ENCODE measurements at regions not wholly inside any gene's neighbourhood (a gene's known extent, or its start where the extent isn't known, plus 50 kb on each side); places are given as distances from the start of the nearest gene placed in this dataset.

DNA sequence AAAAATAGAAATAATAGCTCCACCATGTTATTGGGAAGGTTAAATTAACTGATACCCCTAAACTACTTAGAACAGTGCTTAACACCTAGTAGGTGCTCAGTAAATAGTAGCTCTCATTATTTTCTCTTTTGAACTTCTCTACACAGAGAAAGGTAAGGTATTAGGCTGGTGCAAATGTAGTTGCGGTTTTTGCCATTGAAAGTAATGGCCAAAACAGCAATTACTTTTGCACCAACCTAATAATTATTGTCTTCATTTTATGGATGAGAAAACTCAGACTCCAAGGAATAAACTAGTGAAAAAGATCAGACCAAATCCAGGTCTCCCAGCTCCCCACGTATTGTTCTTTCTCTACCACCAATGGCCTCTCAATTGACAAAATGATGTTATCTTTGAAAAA is 157.2 kb upstream of the TMPO start:
- H3K4me1 ChIP-seq (ENCODE audit: control insufficient read depth, insufficient read depth, low read length), result no peaks in the 10 kb centered on the region
- H3K27ac ChIP-seq (ENCODE audit: low read depth, low read length), result no peak overlapping the region
- H3K4me3 ChIP-seq (ENCODE audit: low read depth, low read length), result no peak overlapping the region
- no peaks in the 10 kb centered on the region for H3K9me3 ChIP-seq (ENCODE audit: control insufficient read depth, insufficient read depth, low read length)
- H3K27me3 ChIP-seq (ENCODE audit: control insufficient read depth, insufficient read depth, low read length), result no peaks in the 10 kb centered on the region
- H3K36me3 ChIP-seq (ENCODE audit: control insufficient read depth, insufficient read depth, low read length), result no peaks in the 10 kb centered on the region
- H3K9ac ChIP-seq (ENCODE audit: low read depth, low read length), result no peak overlapping the region

DNA sequence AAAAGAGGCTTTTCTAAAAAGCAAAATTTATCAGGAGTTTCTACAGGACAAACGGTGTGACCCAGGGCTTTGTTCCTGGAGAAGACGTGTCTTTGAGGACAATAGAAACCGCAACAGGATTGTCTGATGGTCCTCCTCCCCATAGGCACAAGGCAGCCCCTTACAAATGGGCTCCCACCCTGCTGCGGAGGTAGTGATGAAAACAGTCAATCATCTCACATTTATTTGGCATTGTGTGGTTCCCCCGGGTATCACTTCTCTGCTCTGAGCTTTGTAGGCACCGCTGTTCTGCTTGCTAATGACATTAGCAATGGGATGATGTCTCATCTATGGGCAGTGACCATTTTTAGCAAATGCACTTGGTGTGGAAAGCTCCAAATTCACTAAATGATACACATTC is 155.5 kb upstream of the TMPO start:
- Histone ChIP-seq H3K9ac (ENCODE audit: low read depth, low read length) (no peak overlapping the region), H3K4me1 (ENCODE audit: control insufficient read depth, insufficient read depth, low read length) (no peaks in the 10 kb centered on the region), H3K4me3 (ENCODE audit: low read depth, low read length) (no peak overlapping the region), H3K27ac (ENCODE audit: low read depth, low read length) (no peak overlapping the region), H3K36me3 (ENCODE audit: control insufficient read depth, insufficient read depth, low read length) (no peaks in the 10 kb centered on the region), H3K9me3 (ENCODE audit: control insufficient read depth, insufficient read depth, low read length) (no peaks in the 10 kb centered on the region), H3K27me3 (ENCODE audit: control insufficient read depth, insufficient read depth, low read length) (no peaks in the 10 kb centered on the region)

DNA sequence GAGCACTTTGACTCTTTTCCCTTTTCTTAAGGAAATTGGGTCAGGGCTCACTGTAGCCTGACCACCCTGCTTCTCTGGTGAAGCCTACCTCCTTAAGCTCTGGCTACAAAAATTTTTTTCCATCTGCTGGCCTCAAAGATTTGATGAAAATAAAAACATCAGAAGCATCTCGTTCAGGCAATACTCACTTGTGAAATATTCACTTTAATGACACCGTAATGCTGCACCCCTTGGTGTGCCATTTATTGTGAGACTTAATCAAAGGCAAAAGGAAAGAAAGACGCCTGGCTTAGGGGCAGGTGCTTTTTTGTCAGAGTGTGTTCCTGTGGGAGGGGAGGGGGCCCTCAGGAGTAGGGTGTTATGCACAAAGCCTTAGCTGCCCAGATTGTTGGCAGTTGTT is 155.0 kb upstream of the TMPO start:
- H3K27ac ChIP-seq (ENCODE audit: low read depth, low read length), result no peak overlapping the region

DNA sequence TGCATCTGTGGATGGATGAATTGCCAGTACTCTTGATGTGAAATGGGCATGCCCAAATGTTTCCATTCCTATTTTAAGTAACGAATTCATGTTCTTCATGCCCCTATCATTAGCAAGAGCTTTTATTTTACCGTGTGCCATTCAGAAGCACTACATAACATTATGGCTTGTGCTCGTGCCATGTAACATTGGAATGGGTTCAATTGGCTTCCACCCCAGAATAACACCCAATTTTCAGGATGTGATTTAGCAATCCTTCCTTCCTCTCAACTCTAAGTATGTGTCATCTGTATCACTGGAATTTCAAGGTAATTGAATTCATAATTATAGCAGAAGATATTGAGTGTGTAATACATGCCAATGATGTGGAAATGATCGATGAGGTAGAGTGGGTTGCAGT is 145.8 kb upstream of the TMPO start:
- no peaks in the 10 kb centered on the region for H3K27me3 ChIP-seq (ENCODE audit: control insufficient read depth, insufficient read depth, low read length)
- H3K4me3 ChIP-seq (ENCODE audit: low read depth, low read length), result no peak overlapping the region
- H3K4me1 ChIP-seq (ENCODE audit: control insufficient read depth, insufficient read depth, low read length), result peaks cover 7% of the 10 kb centered on the region; the same call in 1 of the 2 replicates
- H3K27ac ChIP-seq (ENCODE audit: low read depth, low read length), result no peak overlapping the region
- no peaks in the 10 kb centered on the region for H3K9me3 ChIP-seq (ENCODE audit: control insufficient read depth, insufficient read depth, low read length)
- H3K9ac ChIP-seq (ENCODE audit: low read depth, low read length), result no peak overlapping the region
- H3K36me3 ChIP-seq (ENCODE audit: control insufficient read depth, insufficient read depth, low read length), result no peaks in the 10 kb centered on the region

More for the DNA sequence above, 155.0 kb upstream of the TMPO start:
- Histone ChIP-seq H3K9ac (ENCODE audit: low read depth, low read length) (no peak overlapping the region), H3K36me3 (ENCODE audit: control insufficient read depth, insufficient read depth, low read length) (no peaks in the 10 kb centered on the region), H3K27me3 (ENCODE audit: control insufficient read depth, insufficient read depth, low read length) (no peaks in the 10 kb centered on the region), H3K9me3 (ENCODE audit: control insufficient read depth, insufficient read depth, low read length) (no peaks in the 10 kb centered on the region), H3K4me1 (ENCODE audit: control insufficient read depth, insufficient read depth, low read length) (no peaks in the 10 kb centered on the region), H3K4me3 (ENCODE audit: low read depth, low read length) (no peak overlapping the region)

DNA sequence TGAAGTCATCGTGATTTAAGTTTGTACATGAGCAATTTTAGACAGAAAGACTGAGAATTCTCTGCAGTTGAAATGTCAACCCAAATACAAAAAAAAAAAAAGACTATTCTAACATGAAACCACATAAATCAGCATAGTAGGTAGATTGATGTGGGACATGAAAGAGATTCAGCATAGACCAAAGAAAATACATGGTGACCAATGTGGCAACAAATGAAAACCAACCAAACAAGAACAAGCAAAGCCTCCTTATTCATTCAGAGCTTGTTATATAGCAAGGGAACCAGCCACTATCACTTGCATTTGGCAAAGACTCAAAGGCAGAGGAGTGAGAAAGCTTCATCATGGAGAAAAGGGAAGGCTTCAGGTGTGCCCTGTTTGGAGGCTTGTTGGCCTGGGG is 144.4 kb upstream of the TMPO start:
- H3K36me3 ChIP-seq (ENCODE audit: control insufficient read depth, insufficient read depth, low read length), result no peaks in the 10 kb centered on the region
- H3K27ac ChIP-seq (ENCODE audit: low read depth, low read length), result no peak overlapping the region
- H3K4me3 ChIP-seq (ENCODE audit: low read depth, low read length), result no peak overlapping the region
- no peak overlapping the region for H3K9ac ChIP-seq (ENCODE audit: low read depth, low read length)
- H3K4me1 ChIP-seq (ENCODE audit: control insufficient read depth, insufficient read depth, low read length), result peaks cover 7% of the 10 kb centered on the region; the same call in 1 of the 2 replicates
- H3K9me3 ChIP-seq (ENCODE audit: control insufficient read depth, insufficient read depth, low read length), result no peaks in the 10 kb centered on the region
- no peaks in the 10 kb centered on the region for H3K27me3 ChIP-seq (ENCODE audit: control insufficient read depth, insufficient read depth, low read length)

DNA sequence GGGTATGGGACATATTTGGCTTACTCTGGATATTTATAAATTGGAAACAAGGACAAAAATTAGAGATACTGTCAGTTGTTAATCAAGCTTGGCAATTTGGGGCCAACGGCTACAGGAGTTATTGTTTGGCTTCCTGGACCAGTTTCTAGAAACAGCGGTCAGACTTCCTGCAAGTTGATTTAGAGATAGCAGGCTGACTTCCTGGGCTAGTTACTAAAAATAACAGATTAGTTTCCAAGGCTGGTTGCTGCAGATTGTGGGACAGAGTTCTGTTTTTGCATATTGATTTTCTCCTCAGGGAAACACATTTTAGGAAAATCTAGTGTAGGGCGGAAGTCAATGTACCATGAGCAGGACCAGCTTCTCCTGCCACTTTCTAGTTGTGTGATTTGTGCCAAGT is 144.0 kb upstream of the TMPO start:
- H3K27ac ChIP-seq (ENCODE audit: low read depth, low read length), result no peak overlapping the region
- H3K27me3 ChIP-seq (ENCODE audit: control insufficient read depth, insufficient read depth, low read length), result no peaks in the 10 kb centered on the region
- no peak overlapping the region for H3K9ac ChIP-seq (ENCODE audit: low read depth, low read length)
- H3K36me3 ChIP-seq (ENCODE audit: control insufficient read depth, insufficient read depth, low read length), result no peaks in the 10 kb centered on the region
- H3K4me3 ChIP-seq (ENCODE audit: low read depth, low read length), result no peak overlapping the region
- H3K4me1 ChIP-seq (ENCODE audit: control insufficient read depth, insufficient read depth, low read length), result peaks cover 7% of the 10 kb centered on the region; the same call in 1 of the 2 replicates
- no peaks in the 10 kb centered on the region for H3K9me3 ChIP-seq (ENCODE audit: control insufficient read depth, insufficient read depth, low read length)

DNA sequence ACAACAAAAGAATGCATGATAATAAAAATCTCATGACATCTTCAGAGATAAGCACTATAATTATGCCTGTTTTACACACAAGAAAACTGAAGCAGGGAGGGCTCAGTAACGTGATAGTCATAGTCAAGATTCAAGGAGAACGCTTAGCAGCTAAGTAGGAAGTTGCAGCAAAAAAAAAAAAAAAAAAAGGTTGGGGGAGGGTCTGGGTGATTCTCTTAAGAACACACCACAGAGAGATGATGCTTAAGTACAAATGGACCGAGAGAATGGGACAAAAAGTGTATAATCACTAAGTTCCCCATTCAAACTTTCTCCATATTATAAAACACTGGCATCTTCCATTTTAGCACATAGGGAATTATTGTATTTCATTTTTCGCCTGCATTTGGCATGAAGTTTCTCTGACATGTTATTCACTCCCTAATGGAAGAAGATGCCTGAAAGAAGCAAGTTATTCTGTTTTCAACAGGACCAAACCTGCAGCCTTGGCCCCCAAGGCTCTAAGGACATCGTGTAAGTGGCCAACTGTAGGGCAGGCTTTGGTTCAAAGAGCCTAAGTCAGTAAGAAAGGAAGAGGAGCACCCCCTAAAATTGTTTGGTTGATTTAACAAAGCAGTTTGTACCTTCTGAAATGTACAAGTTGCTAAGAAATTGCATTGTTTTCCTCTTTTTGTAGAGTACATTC is 142.9 kb upstream of the TMPO start:
- Histone ChIP-seq H3K36me3 (ENCODE audit: control insufficient read depth, insufficient read depth, low read length) (no peaks in the 10 kb centered on the region), H3K4me1 (ENCODE audit: control insufficient read depth, insufficient read depth, low read length) (peaks cover 7% of the 10 kb centered on the region; the same call in 1 of the 2 replicates), H3K9me3 (ENCODE audit: control insufficient read depth, insufficient read depth, low read length) (no peaks in the 10 kb centered on the region), H3K27me3 (ENCODE audit: control insufficient read depth, insufficient read depth, low read length) (no peaks in the 10 kb centered on the region), H3K27ac (ENCODE audit: low read depth, low read length) (no peak overlapping the region), H3K4me3 (ENCODE audit: low read depth, low read length) (no peak overlapping the region), H3K9ac (ENCODE audit: low read depth, low read length) (no peak overlapping the region)

DNA sequence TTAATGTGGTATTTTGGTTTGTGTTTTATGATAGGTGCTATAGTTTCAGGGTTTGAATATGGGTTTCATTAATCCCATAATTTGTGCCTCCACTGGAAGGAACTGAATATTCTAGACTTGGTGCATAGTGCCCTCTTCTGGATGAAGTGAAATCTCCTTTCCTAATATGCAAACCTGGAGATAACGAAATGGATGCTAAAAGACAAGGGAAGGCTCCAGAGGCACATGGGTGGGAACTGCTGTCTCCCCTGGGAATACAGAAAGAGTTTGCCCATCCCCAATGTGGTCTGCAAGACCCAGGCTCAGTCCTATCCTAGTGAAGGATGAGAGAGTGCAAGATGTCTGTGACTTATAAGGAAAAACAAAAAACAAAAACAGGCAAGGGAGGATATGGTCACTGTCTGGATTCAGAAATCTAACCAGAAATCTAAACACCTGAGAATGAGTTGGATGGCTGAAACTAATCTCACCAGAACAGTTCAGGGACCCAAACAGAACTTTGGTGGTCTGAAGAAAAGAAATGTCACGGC is 142.3 kb upstream of the TMPO start:
- no peaks in the 10 kb centered on the region for H3K36me3 ChIP-seq (ENCODE audit: control insufficient read depth, insufficient read depth, low read length)
- H3K4me3 ChIP-seq (ENCODE audit: low read depth, low read length), result no peak overlapping the region
- no peak overlapping the region for H3K9ac ChIP-seq (ENCODE audit: low read depth, low read length)
- no peaks in the 10 kb centered on the region for H3K9me3 ChIP-seq (ENCODE audit: control insufficient read depth, insufficient read depth, low read length)
- H3K27ac ChIP-seq (ENCODE audit: low read depth, low read length), result no peak overlapping the region
- no peaks in the 10 kb centered on the region for H3K27me3 ChIP-seq (ENCODE audit: control insufficient read depth, insufficient read depth, low read length)
- peaks cover 7% of the 10 kb centered on the region; the same call in 1 of the 2 replicates for H3K4me1 ChIP-seq (ENCODE audit: control insufficient read depth, insufficient read depth, low read length)

DNA sequence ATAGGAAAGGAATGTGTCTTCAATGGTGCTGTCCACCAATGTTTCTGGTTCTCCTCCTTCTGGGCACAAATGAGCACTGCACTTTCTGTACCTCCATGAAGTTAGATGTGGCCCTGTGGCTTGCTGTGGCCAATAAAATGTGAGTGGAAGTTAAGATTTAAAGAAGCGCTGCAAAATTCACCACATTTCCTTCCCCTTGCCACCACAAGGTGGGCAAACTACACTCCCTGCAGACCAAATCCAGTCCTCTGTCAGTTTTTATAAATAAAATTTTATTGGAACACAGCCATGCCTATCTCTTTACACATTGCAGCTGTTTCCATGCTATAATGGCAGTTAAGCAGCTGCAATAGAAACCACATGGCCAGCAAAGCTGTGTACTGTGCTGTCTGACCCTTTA is 141.4 kb upstream of the TMPO start:
- Histone ChIP-seq H3K9me3 (ENCODE audit: control insufficient read depth, insufficient read depth, low read length) (no peaks in the 10 kb centered on the region), H3K4me3 (ENCODE audit: low read depth, low read length) (no peak overlapping the region), H3K36me3 (ENCODE audit: control insufficient read depth, insufficient read depth, low read length) (no peaks in the 10 kb centered on the region), H3K27me3 (ENCODE audit: control insufficient read depth, insufficient read depth, low read length) (no peaks in the 10 kb centered on the region), H3K27ac (ENCODE audit: low read depth, low read length) (no peak overlapping the region), H3K4me1 (ENCODE audit: control insufficient read depth, insufficient read depth, low read length) (peaks cover 7% of the 10 kb centered on the region; the same call in 1 of the 2 replicates), H3K9ac (ENCODE audit: low read depth, low read length) (no peak overlapping the region)

DNA sequence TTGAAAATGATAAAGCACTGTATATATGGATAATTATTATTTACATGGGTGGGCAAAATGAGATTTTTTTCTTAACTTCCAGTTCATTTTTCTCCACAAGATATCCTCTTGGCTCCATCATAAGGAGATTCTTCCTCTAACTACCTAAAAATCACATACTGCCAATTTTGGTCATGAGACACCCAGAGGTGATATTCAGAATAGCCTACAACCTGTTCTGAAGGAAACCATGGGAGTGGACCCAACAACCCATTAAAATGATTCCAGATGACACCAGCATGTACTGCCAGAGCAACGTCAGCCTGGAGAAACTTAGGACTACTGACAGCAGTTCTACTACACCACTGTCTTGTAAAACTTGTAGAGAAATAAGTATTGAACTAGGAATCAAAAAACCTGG is 136.3 kb upstream of the TMPO start:
- H3K4me3 ChIP-seq (ENCODE audit: low read depth, low read length), result no peak overlapping the region
- no peaks in the 10 kb centered on the region for H3K36me3 ChIP-seq (ENCODE audit: control insufficient read depth, insufficient read depth, low read length)
- H3K4me1 ChIP-seq (ENCODE audit: control insufficient read depth, insufficient read depth, low read length), result no peaks in the 10 kb centered on the region
- no peak overlapping the region for H3K27ac ChIP-seq (ENCODE audit: low read depth, low read length)
- no peaks in the 10 kb centered on the region for H3K27me3 ChIP-seq (ENCODE audit: control insufficient read depth, insufficient read depth, low read length)
- H3K9ac ChIP-seq (ENCODE audit: low read depth, low read length), result no peak overlapping the region
- no peaks in the 10 kb centered on the region for H3K9me3 ChIP-seq (ENCODE audit: control insufficient read depth, insufficient read depth, low read length)

DNA sequence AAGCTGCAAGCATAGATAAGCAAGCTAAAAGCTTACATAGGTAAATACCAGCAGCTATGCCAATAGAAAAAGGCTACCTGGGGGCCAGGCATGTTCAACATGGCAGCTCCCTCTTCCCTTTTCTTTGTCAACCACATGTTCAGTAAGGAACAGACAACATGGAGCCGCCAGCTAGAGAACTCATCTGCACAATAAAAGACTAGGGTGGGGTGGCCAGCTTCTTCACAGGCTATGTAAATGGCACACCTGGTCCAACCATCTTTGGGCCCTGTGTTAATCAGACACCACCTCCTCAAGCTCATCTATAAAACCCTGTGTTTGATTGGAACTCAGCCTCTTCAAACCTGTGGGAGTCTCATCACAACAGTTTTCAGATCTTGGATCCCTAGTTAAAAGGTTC is 129.7 kb upstream of the TMPO start:
- 0 out of 2 replicates have a peak, but pooled peaks cover 4% of the 10 kb centered on the region for H3K4me1 ChIP-seq (ENCODE audit: control insufficient read depth, insufficient read depth, low read length)
- H3K9ac ChIP-seq (ENCODE audit: low read depth, low read length), result no peak overlapping the region
- H3K36me3 ChIP-seq (ENCODE audit: control insufficient read depth, insufficient read depth, low read length), result no peaks in the 10 kb centered on the region
- H3K9me3 ChIP-seq (ENCODE audit: control insufficient read depth, insufficient read depth, low read length), result no peaks in the 10 kb centered on the region
- H3K27me3 ChIP-seq (ENCODE audit: control insufficient read depth, insufficient read depth, low read length), result no peaks in the 10 kb centered on the region
- H3K4me3 ChIP-seq (ENCODE audit: low read depth, low read length), result no peak overlapping the region
- H3K27ac ChIP-seq (ENCODE audit: low read depth, low read length), result no peak overlapping the region

All from HUES48 (cell line).